Loucy (cell line): ENCODE measurements at regions not wholly inside any gene's neighbourhood (a gene's known extent, or its start where the extent isn't known, plus 50 kb on each side); places are given as distances from the start of the nearest gene placed in this dataset.

Source experiments
- H2AFZ ChIP-seq: fragments of 200-600 bp; sonication (generic); 2 replicates; pipeline ENCODE4 v1.6.0; 2016; ENCODE audit warnings: antibody characterized with exemption, mild to moderate bottlenecking, low read length, moderate library complexity
- H3F3A ChIP-seq: fragments of 200-600 bp; 2 replicates; pipeline ENCODE4 v1.6.0; 2016; ENCODE audit warnings: antibody characterized with exemption, low read depth, mild to moderate bottlenecking
- H3K27me3 ChIP-seq: fragments of 200-600 bp; sonication (generic); 2 replicates; pipeline ENCODE4 v1.6.1; 2014; ENCODE audit warnings: low read length, mild to moderate bottlenecking; ENCODE audit not compliant: insufficient read depth, poor library complexity, severe bottlenecking
- H3K36me3 ChIP-seq: fragments of 200-600 bp; sonication (generic); 2 replicates; pipeline ENCODE4 v1.6.1; 2016; ENCODE audit warnings: low read length; ENCODE audit not compliant: insufficient read depth
- H3K4me1 ChIP-seq: fragments of 200-600 bp; sonication (generic); 2 replicates; pipeline ENCODE4 v1.5.1; 2014; ENCODE audit warnings: low read length, mild to moderate bottlenecking; ENCODE audit not compliant: insufficient read depth, poor library complexity, severe bottlenecking
- H3K4me2 ChIP-seq: fragments of 200-600 bp; sonication (generic); 2 replicates; pipeline ENCODE4 v1.6.0; 2014; ENCODE audit warnings: antibody characterized with exemption, low read length, low read depth, mild to moderate bottlenecking; ENCODE audit not compliant: poor library complexity, severe bottlenecking
- H3K4me3 ChIP-seq: fragments of 200-600 bp; sonication (generic); 2 replicates; pipeline ENCODE4 v1.5.1; 2014; ENCODE audit warnings: low read length, mild to moderate bottlenecking, mixed read lengths; ENCODE audit not compliant: poor library complexity, severe bottlenecking
- H3K79me2 ChIP-seq: fragments of 200-600 bp; sonication (generic); 2 replicates; pipeline ENCODE4 v1.6.1; 2014; ENCODE audit warnings: low read length; ENCODE audit not compliant: insufficient read depth
- H3K9ac ChIP-seq: fragments of 200-600 bp; sonication (generic); 2 replicates; pipeline ENCODE4 v1.6.0; 2014; ENCODE audit warnings: mild to moderate bottlenecking, low read depth, low read length, moderate library complexity; ENCODE audit not compliant: poor library complexity, severe bottlenecking
- H3K9me2 ChIP-seq: fragments of 200-600 bp; sonication (generic); replicated peaks from 2 replicates; pipeline ENCODE4 v1.6.1; 2016; ENCODE audit warnings: low read depth, low read length, mixed read lengths
- H3K9me3 ChIP-seq: fragments of 200-600 bp; sonication (generic); 2 replicates; pipeline ENCODE4 v1.6.1; 2014; ENCODE audit warnings: mild to moderate bottlenecking, antibody characterized with exemption, low read length, low read depth; ENCODE audit not compliant: insufficient read depth
- H4K20me1 ChIP-seq: fragments of 200-600 bp; sonication (generic); 2 replicates; pipeline ENCODE4 v1.6.0; 2014; ENCODE audit warnings: antibody characterized with exemption, low read length, mild to moderate bottlenecking; ENCODE audit not compliant: insufficient read depth, poor library complexity, severe bottlenecking
- EZH2phosphoT487 ChIP-seq: fragments of 200-600 bp; IDR thresholded peaks from 2 replicates; pipeline ENCODE4 v1.6.1; 2018; ENCODE audit warnings: antibody characterized with exemption, mild to moderate bottlenecking, moderate library complexity, borderline replicate concordance
- TF ChIP-seq, protein P1 (sequence below): fragments of 200-600 bp; sonication (generic); conservative IDR thresholded peaks from 2 replicates; pipeline ENCODE4 v1.5.1; 2014; ENCODE audit warnings: mild to moderate bottlenecking, antibody characterized with exemption, low read length

DNA sequence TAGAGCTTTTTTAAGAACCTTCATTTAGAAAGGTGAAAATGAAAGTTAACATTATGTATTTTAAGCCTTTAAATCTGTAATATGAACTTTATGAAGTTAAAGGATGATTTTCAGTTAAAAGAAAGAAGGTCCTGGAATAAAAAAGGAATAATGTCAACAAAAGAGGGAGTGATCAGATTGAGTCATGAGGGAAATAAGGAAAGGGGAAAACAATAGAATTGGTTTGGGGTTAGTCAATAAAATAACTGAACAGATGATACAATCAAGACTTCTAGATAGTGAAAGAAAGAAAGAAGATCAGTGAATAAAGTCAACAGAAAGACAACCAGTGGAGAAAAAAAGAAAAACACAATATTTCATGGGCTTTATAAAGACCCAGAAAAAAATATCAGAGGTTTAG, 291.6 kb upstream of the ARSJ start:
- no peaks in the 10 kb centered on the region for H3K79me2 ChIP-seq
- H3K4me2 ChIP-seq, result peak overlapping the region; percentile 62
- no peak overlapping the region for H3K9ac ChIP-seq
- H3F3A ChIP-seq, result no peaks in the 10 kb centered on the region
- no peaks in the 10 kb centered on the region for H3K36me3 ChIP-seq
- no peaks in the 10 kb centered on the region for H4K20me1 ChIP-seq
- no peaks in the 10 kb centered on the region for H3K27me3 ChIP-seq
- TF ChIP-seq, protein P1, sequence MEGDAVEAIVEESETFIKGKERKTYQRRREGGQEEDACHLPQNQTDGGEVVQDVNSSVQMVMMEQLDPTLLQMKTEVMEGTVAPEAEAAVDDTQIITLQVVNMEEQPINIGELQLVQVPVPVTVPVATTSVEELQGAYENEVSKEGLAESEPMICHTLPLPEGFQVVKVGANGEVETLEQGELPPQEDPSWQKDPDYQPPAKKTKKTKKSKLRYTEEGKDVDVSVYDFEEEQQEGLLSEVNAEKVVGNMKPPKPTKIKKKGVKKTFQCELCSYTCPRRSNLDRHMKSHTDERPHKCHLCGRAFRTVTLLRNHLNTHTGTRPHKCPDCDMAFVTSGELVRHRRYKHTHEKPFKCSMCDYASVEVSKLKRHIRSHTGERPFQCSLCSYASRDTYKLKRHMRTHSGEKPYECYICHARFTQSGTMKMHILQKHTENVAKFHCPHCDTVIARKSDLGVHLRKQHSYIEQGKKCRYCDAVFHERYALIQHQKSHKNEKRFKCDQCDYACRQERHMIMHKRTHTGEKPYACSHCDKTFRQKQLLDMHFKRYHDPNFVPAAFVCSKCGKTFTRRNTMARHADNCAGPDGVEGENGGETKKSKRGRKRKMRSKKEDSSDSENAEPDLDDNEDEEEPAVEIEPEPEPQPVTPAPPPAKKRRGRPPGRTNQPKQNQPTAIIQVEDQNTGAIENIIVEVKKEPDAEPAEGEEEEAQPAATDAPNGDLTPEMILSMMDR, result no peak
- no peak for TF ChIP-seq EZH2phosphoT487
- peaks cover 8% of the 10 kb centered on the region for H3K4me1 ChIP-seq
- H2AFZ ChIP-seq, result peak overlapping the region; percentile 63; the same call in 1 of the 2 replicates
- no peaks in the 10 kb centered on the region for H3K9me2 ChIP-seq
- no peaks in the 10 kb centered on the region for H3K9me3 ChIP-seq
- peak overlapping the region; percentile 56 for H3K4me3 ChIP-seq

DNA sequence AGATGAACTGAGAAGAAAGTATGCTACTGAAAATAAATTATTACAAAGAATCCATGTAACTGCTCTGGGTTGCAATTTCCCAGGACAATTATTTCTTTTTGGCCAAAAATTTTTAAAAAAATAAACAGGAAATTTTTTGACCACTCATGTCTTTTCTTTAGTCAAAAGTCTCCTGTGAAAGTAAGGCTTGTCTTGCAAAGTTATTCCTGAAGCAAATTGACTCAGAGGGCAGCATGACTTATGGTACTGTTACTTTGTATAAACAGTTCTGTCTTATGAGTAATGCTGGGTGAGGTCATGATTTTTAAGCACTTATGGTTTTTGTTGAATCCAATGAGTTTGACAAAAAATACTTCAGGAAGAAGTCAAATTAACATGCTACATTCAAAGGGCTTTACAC, 292.8 kb upstream of the ARSJ start:
- Histone ChIP-seq H3K4me3 (no peak overlapping the region), H3K36me3 (no peaks in the 10 kb centered on the region), H3K27me3 (no peaks in the 10 kb centered on the region), H4K20me1 (no peaks in the 10 kb centered on the region), H3F3A (no peaks in the 10 kb centered on the region), H3K4me1 (peaks cover 8% of the 10 kb centered on the region), H3K4me2 (no peak overlapping the region), H3K79me2 (no peaks in the 10 kb centered on the region), H3K9me3 (no peaks in the 10 kb centered on the region), H3K9ac (no peak overlapping the region), H3K9me2 (no peaks in the 10 kb centered on the region), H2AFZ (no peak overlapping the region)
- TF ChIP-seq EZH2phosphoT487, result no peak
- TF ChIP-seq, protein P1, result no peak

DNA sequence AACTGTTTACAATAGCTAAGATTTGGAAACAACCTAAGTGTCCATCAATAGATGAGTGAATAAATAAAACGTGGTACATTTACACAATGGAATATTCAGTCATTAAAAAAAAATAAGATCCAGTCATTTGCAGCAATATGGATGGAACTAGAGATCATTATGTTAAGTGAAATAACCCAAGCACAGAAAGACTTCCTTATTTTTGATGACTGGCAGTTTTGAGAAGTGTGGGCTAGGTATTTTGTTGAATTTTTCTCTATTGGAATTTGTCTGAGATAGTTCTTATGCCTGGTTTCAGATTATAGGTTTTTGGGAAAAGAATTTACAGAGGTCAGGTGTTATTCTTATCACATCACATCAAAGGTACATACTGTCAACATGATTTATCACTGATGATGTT, 293.8 kb upstream of the ARSJ start:
- Histone ChIP-seq H3K9me3 (no peaks in the 10 kb centered on the region), H3K9me2 (no peaks in the 10 kb centered on the region), H3K4me2 (no peak overlapping the region), H2AFZ (peak overlapping the region; percentile 27; the same call in 1 of the 2 replicates), H3K27me3 (no peaks in the 10 kb centered on the region), H3K9ac (no peak overlapping the region), H3K36me3 (no peaks in the 10 kb centered on the region), H4K20me1 (no peaks in the 10 kb centered on the region), H3K4me1 (peaks cover 8% of the 10 kb centered on the region), H3K4me3 (no peak overlapping the region), H3F3A (no peaks in the 10 kb centered on the region), H3K79me2 (no peaks in the 10 kb centered on the region)
- no peak for TF ChIP-seq EZH2phosphoT487
- TF ChIP-seq, protein P1, result no peak
